Breast epithelium (tissue), 3 donors: ENCODE measurements at regions not wholly inside any gene's neighbourhood (a gene's known extent, or its start where the extent isn't known, plus 50 kb on each side); places are given as distances from the start of the nearest gene placed in this dataset.

ENCODE experiments used
- CTCF ChIP-seq, 3 donors: fragments of 450-650 bp; IDR thresholded peaks; one replicate each; pipeline ENCODE4 v1.5.1; 2016 to 2017; ENCODE audit warnings: antibody characterized with exemption in 3 of 3, mild to moderate bottlenecking in 3 of 3, moderate library complexity in 3 of 3
- POLR2A ChIP-seq: fragments of 450-650 bp; IDR thresholded peaks from one replicate; pipeline ENCODE4 v1.6.1; 2016; ENCODE audit warnings: antibody characterized with exemption, mild to moderate bottlenecking, moderate library complexity
- POLR2AphosphoS5 ChIP-seq, 3 donors: sonication (generic); formaldehyde crosslinking; IDR thresholded peaks; one replicate each; pipeline ENCODE4 v1.6.1; 2017; ENCODE audit warnings: antibody characterized with exemption in 3 of 3

- TF ChIP-seq CTCF (IDR thresholded peaks at IDR 0.05): no peak
- no peak for TF ChIP-seq POLR2A
- no peak for TF ChIP-seq POLR2AphosphoS5 (IDR thresholded peaks at IDR 0.05)
Measured at GRCh38 chr4:83876047-83876446, 340.1 kb downstream of the GPAT3 start.
